Medulla oblongata (tissue), 1 donor: ENCODE measurements at regions not wholly inside any gene's neighbourhood (a gene's known extent, or its start where the extent isn't known, plus 50 kb on each side); places are given as distances from the start of the nearest gene placed in this dataset.

ENCODE experiments used
- DNase-seq: peaks from one replicate; pipeline ENCODE4 v3.0.0-alpha.2; 2015; ENCODE audit errors: extremely low spot score

GRCh38 chr20:60845146-60845545, 406.9 kb upstream of the CDH4 start:
- no peak for DNase-seq

GRCh38 chr20:60851826-60852704, 400.0 kb upstream of the CDH4 start:
- DNase-seq = peak; percentile 8

GRCh38 chr20:60857708-60858107, 394.4 kb upstream of the CDH4 start:
- DNase-seq = no peak

- no peak for DNase-seq
These were observed 389.5 kb upstream of the CDH4 start for GRCh38 chr20:60862601-60863000.

- no peak for DNase-seq
These were observed 388.5 kb upstream of the CDH4 start for GRCh38 chr20:60863548-60863947.

- no peak for DNase-seq
These were observed 384.5 kb upstream of the CDH4 start for GRCh38 chr20:60867589-60867988.

GRCh38 chr20:60868316-60868891, 383.7 kb upstream of the CDH4 start:
- DNase-seq = no peak

- no peak for DNase-seq
These were observed 383.0 kb upstream of the CDH4 start for GRCh38 chr20:60869087-60869486.

- DNase-seq = no peak
These were observed 382.4 kb upstream of the CDH4 start for GRCh38 chr20:60869625-60870024.

GRCh38 chr20:60870040-60870439, 382.0 kb upstream of the CDH4 start:
- no peak for DNase-seq

- DNase-seq = no peak
These were observed 379.8 kb upstream of the CDH4 start for GRCh38 chr20:60872224-60872623.

- no peak for DNase-seq
These were observed 374.8 kb upstream of the CDH4 start for GRCh38 chr20:60877071-60877857.

- DNase-seq = no peak
These were observed 369.2 kb upstream of the CDH4 start for GRCh38 chr20:60882836-60883235.

- no peak for DNase-seq
These were observed 368.6 kb upstream of the CDH4 start for GRCh38 chr20:60883496-60883895.

GRCh38 chr20:60884277-60884676, 367.8 kb upstream of the CDH4 start:
- DNase-seq = no peak

GRCh38 chr20:60888771-60889170, 363.3 kb upstream of the CDH4 start:
- DNase-seq = no peak

GRCh38 chr20:60892095-60892813, 359.8 kb upstream of the CDH4 start:
- DNase-seq = no peak

GRCh38 chr20:60894091-60894490, 358.0 kb upstream of the CDH4 start:
- no peak for DNase-seq

GRCh38 chr20:60895363-60896079, 356.5 kb upstream of the CDH4 start:
- no peak for DNase-seq

- no peak for DNase-seq
These were observed 354.1 kb upstream of the CDH4 start for GRCh38 chr20:60897976-60898375.

- DNase-seq = no peak
These were observed 352.7 kb upstream of the CDH4 start for GRCh38 chr20:60899320-60899719.
